ENCODE measurements at regions not wholly inside any gene's neighbourhood (a gene's known extent, or its start where the extent isn't known, plus 50 kb on each side); places are given as distances from the start of the nearest gene placed in this dataset.

DNA sequence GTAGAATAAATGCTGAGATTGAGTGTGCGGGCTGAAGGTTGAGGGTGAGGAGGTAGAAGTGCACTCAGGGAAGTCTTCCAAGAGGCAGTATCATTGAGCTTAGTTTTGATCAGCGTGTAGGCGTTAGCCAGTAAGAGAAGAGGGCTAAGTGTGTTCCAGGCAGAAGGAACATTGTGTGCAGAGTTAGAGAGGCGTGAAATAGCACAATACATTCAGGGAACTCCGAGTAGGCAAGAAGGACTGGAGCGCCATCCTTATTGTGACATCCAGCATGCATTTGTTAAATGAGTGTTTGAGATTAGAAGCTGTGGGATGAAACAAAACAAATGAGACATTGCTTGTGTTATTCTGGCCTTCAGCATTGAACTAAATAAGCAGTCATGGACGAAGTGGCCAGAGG, 140.9 kb upstream of the MKLN1 start:
- Histone ChIP-seq H3K79me2 (ENCODE audit: low read length) (no peaks in the 10 kb centered on the region), H3F3A (ENCODE audit: insufficient read depth, low read length) (no peaks in the 10 kb centered on the region), H3K9me2 (replicated peaks; ENCODE audit: insufficient read depth, low read length) (no peaks in the 10 kb centered on the region), H3K9ac (ENCODE audit: low read length) (no peak overlapping the region), H3K36me3 (replicated peaks; ENCODE audit: insufficient read depth, low read length) (no peaks in the 10 kb centered on the region), H2AFZ (ENCODE audit: low read length) (no peak overlapping the region), H3K4me1 (ENCODE audit: low read length) (0 out of 2 replicates have a peak, but pooled peaks cover 5% of the 10 kb centered on the region), H3K27ac (ENCODE audit: low read length) (no peak overlapping the region), H3K4me2 (ENCODE audit: low read depth, low read length) (no peak overlapping the region), H3K27me3 (replicated peaks; ENCODE audit: insufficient read depth, low read length) (no peaks in the 10 kb centered on the region), H4K20me1 (ENCODE audit: insufficient read depth, low read length) (no peaks in the 10 kb centered on the region), H3K4me3 (ENCODE audit: low read length) (no peak overlapping the region), H3K9me3 (replicated peaks; ENCODE audit: insufficient read depth, low read length) (no peaks in the 10 kb centered on the region)
- TF ChIP-seq, protein P1, sequence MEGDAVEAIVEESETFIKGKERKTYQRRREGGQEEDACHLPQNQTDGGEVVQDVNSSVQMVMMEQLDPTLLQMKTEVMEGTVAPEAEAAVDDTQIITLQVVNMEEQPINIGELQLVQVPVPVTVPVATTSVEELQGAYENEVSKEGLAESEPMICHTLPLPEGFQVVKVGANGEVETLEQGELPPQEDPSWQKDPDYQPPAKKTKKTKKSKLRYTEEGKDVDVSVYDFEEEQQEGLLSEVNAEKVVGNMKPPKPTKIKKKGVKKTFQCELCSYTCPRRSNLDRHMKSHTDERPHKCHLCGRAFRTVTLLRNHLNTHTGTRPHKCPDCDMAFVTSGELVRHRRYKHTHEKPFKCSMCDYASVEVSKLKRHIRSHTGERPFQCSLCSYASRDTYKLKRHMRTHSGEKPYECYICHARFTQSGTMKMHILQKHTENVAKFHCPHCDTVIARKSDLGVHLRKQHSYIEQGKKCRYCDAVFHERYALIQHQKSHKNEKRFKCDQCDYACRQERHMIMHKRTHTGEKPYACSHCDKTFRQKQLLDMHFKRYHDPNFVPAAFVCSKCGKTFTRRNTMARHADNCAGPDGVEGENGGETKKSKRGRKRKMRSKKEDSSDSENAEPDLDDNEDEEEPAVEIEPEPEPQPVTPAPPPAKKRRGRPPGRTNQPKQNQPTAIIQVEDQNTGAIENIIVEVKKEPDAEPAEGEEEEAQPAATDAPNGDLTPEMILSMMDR (IDR thresholded peaks at IDR 0.05; ENCODE audit: low read length), result no peak
- TF ChIP-seq EZH2phosphoT487 (IDR thresholded peaks at IDR 0.05; ENCODE audit: low read length) (no peak), EZH2 (optimal IDR thresholded peaks at IDR 0.05; ENCODE audit: low read depth, low read length) (no peak)
- no peak for DNase-seq

DNA sequence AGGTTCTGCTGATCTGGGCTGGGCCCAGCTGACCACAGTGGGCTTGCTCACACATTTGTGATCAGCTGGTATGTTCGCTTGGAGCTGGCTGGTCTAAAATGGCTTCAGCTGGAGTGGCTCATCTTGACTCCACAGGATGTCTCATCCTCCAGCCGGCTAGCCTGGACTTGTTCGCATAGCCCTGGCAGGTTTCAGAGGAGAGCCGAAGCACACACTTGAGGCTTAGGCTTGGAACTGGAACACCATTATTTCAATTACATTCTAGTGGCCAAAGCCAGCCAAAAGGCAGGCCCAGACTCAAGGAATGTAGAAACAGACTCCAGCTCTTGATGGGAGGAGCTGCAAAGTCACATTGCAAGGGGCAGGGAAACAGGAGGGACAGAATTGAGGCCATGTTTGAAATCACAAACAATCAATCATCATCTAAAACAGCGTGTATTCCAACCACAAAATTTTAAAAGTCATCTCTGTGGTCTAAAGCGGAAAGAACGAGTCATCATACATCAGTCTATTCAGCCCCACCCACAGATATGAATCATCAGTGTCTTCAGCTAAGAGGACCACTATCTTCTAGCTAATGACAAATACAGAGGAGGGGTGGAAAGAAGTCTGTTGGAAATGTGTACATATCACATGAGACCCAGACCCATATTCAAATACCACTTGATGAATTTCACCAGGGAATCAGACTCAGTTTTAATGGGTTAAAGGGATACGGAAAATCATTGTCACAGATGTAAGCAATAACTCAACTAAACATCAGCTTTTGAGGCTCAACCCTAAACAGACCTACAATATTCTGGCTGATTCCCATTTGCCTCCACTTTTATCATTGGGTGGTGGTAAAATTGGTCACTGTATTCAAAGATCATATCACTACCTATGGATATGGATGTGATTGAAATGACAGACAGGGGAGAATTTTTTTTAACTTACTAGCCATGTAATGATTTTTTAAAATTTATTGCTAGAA, 139.0 kb upstream of the MKLN1 start:
- Histone ChIP-seq H3K9me2 (replicated peaks; ENCODE audit: insufficient read depth, low read length) (no peaks in the 10 kb centered on the region), H3K27me3 (replicated peaks; ENCODE audit: insufficient read depth, low read length) (no peaks in the 10 kb centered on the region), H3K4me2 (ENCODE audit: low read depth, low read length) (no peak overlapping the region), H3F3A (ENCODE audit: insufficient read depth, low read length) (no peaks in the 10 kb centered on the region), H3K27ac (ENCODE audit: low read length) (no peak overlapping the region), H2AFZ (ENCODE audit: low read length) (no peak overlapping the region), H3K4me1 (ENCODE audit: low read length) (0 out of 2 replicates have a peak, but pooled peaks cover 5% of the 10 kb centered on the region), H3K36me3 (replicated peaks; ENCODE audit: insufficient read depth, low read length) (no peaks in the 10 kb centered on the region), H3K9me3 (replicated peaks; ENCODE audit: insufficient read depth, low read length) (no peaks in the 10 kb centered on the region), H3K9ac (ENCODE audit: low read length) (no peak overlapping the region), H3K4me3 (ENCODE audit: low read length) (no peak overlapping the region), H4K20me1 (ENCODE audit: insufficient read depth, low read length) (no peaks in the 10 kb centered on the region), H3K79me2 (ENCODE audit: low read length) (no peaks in the 10 kb centered on the region)
- TF ChIP-seq, protein P1 (IDR thresholded peaks at IDR 0.05; ENCODE audit: low read length), result no peak
- TF ChIP-seq EZH2phosphoT487 (IDR thresholded peaks at IDR 0.05; ENCODE audit: low read length) (no peak), EZH2 (optimal IDR thresholded peaks at IDR 0.05; ENCODE audit: low read depth, low read length) (no peak)
- peak; percentile 20 for DNase-seq

DNA sequence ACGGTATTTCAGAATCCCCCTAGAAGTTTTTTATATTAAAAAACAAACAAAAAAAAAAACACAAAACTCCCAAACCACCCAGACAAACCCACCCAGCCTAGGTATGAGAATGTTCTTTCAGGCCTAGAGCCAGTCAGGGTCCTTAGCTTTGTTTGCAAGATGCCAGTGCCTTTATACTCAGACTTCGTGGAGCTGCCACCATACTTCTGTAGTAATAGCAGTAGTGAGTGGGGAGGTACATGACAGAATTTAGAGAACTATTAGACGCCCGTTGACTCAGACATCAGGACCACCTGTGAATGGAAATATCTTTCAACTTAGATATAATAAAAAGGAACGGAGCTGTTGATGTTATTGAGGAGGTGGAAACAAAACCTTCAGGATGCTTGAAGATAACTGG, 138.2 kb upstream of the MKLN1 start:
- TF ChIP-seq EZH2phosphoT487 (IDR thresholded peaks at IDR 0.05; ENCODE audit: low read length) (no peak), EZH2 (optimal IDR thresholded peaks at IDR 0.05; ENCODE audit: low read depth, low read length) (no peak)
- TF ChIP-seq, protein P1 (IDR thresholded peaks at IDR 0.05; ENCODE audit: low read length), result no peak
- no peak for DNase-seq
- no peak overlapping the region for H3K27ac ChIP-seq (ENCODE audit: low read length)
- H3K36me3 ChIP-seq (replicated peaks; ENCODE audit: insufficient read depth, low read length), result no peaks in the 10 kb centered on the region
- no peaks in the 10 kb centered on the region for H3K27me3 ChIP-seq (replicated peaks; ENCODE audit: insufficient read depth, low read length)
- no peak overlapping the region for H3K4me2 ChIP-seq (ENCODE audit: low read depth, low read length)
- H2AFZ ChIP-seq (ENCODE audit: low read length), result no peak overlapping the region
- H3K4me1 ChIP-seq (ENCODE audit: low read length), result 0 out of 2 replicates have a peak, but pooled peaks cover 5% of the 10 kb centered on the region
- H3K4me3 ChIP-seq (ENCODE audit: low read length), result no peak overlapping the region
- no peaks in the 10 kb centered on the region for H3K79me2 ChIP-seq (ENCODE audit: low read length)
- H3K9me2 ChIP-seq (replicated peaks; ENCODE audit: insufficient read depth, low read length), result no peaks in the 10 kb centered on the region
- H3F3A ChIP-seq (ENCODE audit: insufficient read depth, low read length), result no peaks in the 10 kb centered on the region
- H3K9ac ChIP-seq (ENCODE audit: low read length), result no peak overlapping the region
- no peaks in the 10 kb centered on the region for H4K20me1 ChIP-seq (ENCODE audit: insufficient read depth, low read length)
- H3K9me3 ChIP-seq (replicated peaks; ENCODE audit: insufficient read depth, low read length), result no peaks in the 10 kb centered on the region
